Thyroid gland (tissue), 4 donors: ENCODE measurements at regions not wholly inside any gene's neighbourhood (a gene's known extent, or its start where the extent isn't known, plus 50 kb on each side); places are given as distances from the start of the nearest gene placed in this dataset.

Source experiments
- DNase-seq, 2 donors: peaks; one replicate each; pipeline ENCODE4 v3.0.0-alpha.2; 2019
- H3K27ac ChIP-seq, 3 donors: fragments of 200-600 bp; sonication (generic); 1 replicate in 2 of 3; 2 replicates in 1 of 3; pipeline ENCODE4 v1.5.1; 2016 to 2019; ENCODE audit warnings: mild to moderate bottlenecking in 1 of 3, moderate library complexity in 1 of 3
- H3K27me3 ChIP-seq: fragments of 200-600 bp; sonication (generic); one replicate; pipeline ENCODE4 v1.5.1; 2019
- H3K36me3 ChIP-seq, 2 donors: fragments of 200-600 bp; sonication (generic); one replicate each; pipeline ENCODE4 v1.5.1; 2016 to 2019
- H3K4me1 ChIP-seq, 2 donors: fragments of 200-600 bp; sonication (generic); one replicate each; pipeline ENCODE4 v1.5.1; 2017 to 2019
- H3K4me3 ChIP-seq, 3 donors: fragments of 200-600 bp; sonication (generic); replicated peaks in 1 of 3; 1 replicate in 2 of 3; 2 replicates in 1 of 3; pipeline ENCODE4 v1.5.1; 2016; ENCODE audit warnings: mild to moderate bottlenecking in 1 of 3
- H3K9me3 ChIP-seq: fragments of 200-600 bp; sonication (generic); one replicate; pipeline ENCODE4 v1.5.1; 2017
- CTCF ChIP-seq, 6 experiments: fragments of 200-600 bp in 3 of 6; fragments of 450-650 bp in 3 of 6; sonication (generic) in 3 of 6; IDR thresholded peaks; one replicate each; pipeline ENCODE4 v1.5.1; 2016 to 2019; ENCODE audit warnings: antibody characterized with exemption in 6 of 6, mild to moderate bottlenecking in 2 of 6, inconsistent platforms in 1 of 6, moderate library complexity in 1 of 6
- POLR2A ChIP-seq, 2 donors: fragments of 450-650 bp; IDR thresholded peaks; one replicate each; pipeline ENCODE4 v1.6.1; 2017; ENCODE audit warnings: antibody characterized with exemption in 2 of 2, mild to moderate bottlenecking in 2 of 2, moderate library complexity in 1 of 2
- WGBS, 2 donors: methylation state at CpG; one replicate each; pipeline ENCODE4 v1.1.5; 2017; 5-methylcytosine and 5-hydroxymethylcytosine counted together
- intact Hi-C: fragments of 100-400 bp; cut with DNase I; formaldehyde crosslinking; loops from one replicate; pipeline ENCODE4 v1.15.1; 2023

- WGBS, 2 donors: 27 to 30% methylated on average over 5 of the region's 5 CpGs
- H3K36me3 ChIP-seq: no peaks in the 10 kb centered on the region
- TF ChIP-seq CTCF (IDR thresholded peaks at IDR 0.05): no peak
- TF ChIP-seq POLR2A (IDR thresholded peaks at IDR 0.05): no peak
- no peaks in the 10 kb centered on the region for H3K27me3 ChIP-seq
- intact Hi-C loops: no loop called here
- H3K4me3 ChIP-seq: no peak overlapping the region
- H3K9me3 ChIP-seq: no peaks in the 10 kb centered on the region
- DNase-seq: peak; percentile 10 to 47
- H3K4me1 ChIP-seq: peaks cover 17 to 22% of the 10 kb centered on the region in 2 donors
- H3K27ac ChIP-seq: peak overlapping the region; percentile 55 to 67 (median 64)
Observed at GRCh38 chr1:83641206-83641658, 357.7 kb downstream of the TTLL7 start.

- Histone ChIP-seq H3K27me3 (no peaks in the 10 kb centered on the region), H3K27ac (no peak overlapping the region), H3K36me3 (no peaks in the 10 kb centered on the region), H3K9me3 (no peaks in the 10 kb centered on the region), H3K4me3 (no peak overlapping the region), H3K4me1 (peaks cover 17 to 22% of the 10 kb centered on the region in 2 donors)
- TF ChIP-seq POLR2A (IDR thresholded peaks at IDR 0.05): no peak
- TF ChIP-seq CTCF (IDR thresholded peaks at IDR 0.05): peak in 2 of 6 experiments; percentile 22 to 27
- intact Hi-C loops: no loop called here
- 85 to 86% methylated on average over 3 of the region's 3 CpGs for WGBS, 2 donors
- DNase-seq: no peak
Observed at GRCh38 chr1:83639785-83640184, 359.1 kb downstream of the TTLL7 start.

GRCh38 chr1:83637586-83637985, 361.3 kb downstream of the TTLL7 start:
- peaks cover 17 to 22% of the 10 kb centered on the region in 2 donors for H3K4me1 ChIP-seq
- no peaks in the 10 kb centered on the region for H3K36me3 ChIP-seq
- no peak for DNase-seq
- H3K4me3 ChIP-seq: no peak overlapping the region
- no peaks in the 10 kb centered on the region for H3K9me3 ChIP-seq
- TF ChIP-seq POLR2A (IDR thresholded peaks at IDR 0.05): no peak
- no peak for TF ChIP-seq CTCF (IDR thresholded peaks at IDR 0.05)
- no peak overlapping the region for H3K27ac ChIP-seq
- intact Hi-C loops: no loop called here
- no peaks in the 10 kb centered on the region for H3K27me3 ChIP-seq

- H3K36me3 ChIP-seq: no peaks in the 10 kb centered on the region
- 90 to 94% methylated on average over 5 of the region's 5 CpGs for WGBS, 2 donors
- H3K9me3 ChIP-seq: no peaks in the 10 kb centered on the region
- no peaks in the 10 kb centered on the region for H3K27me3 ChIP-seq
- no peak overlapping the region for H3K27ac ChIP-seq
- intact Hi-C loops: no loop called here
- H3K4me3 ChIP-seq: no peak overlapping the region
- DNase-seq: no peak
- H3K4me1 ChIP-seq: peaks cover 17 to 21% of the 10 kb centered on the region in 2 donors
- TF ChIP-seq CTCF (IDR thresholded peaks at IDR 0.05): no peak
- no peak for TF ChIP-seq POLR2A (IDR thresholded peaks at IDR 0.05)
Observed at GRCh38 chr1:83637009-83637408, 361.9 kb downstream of the TTLL7 start.

GRCh38 chr1:83632906-83633305, 366.0 kb downstream of the TTLL7 start:
- intact Hi-C loops: no loop called here
- no peaks in the 10 kb centered on the region for H3K4me1 ChIP-seq
- TF ChIP-seq POLR2A (IDR thresholded peaks at IDR 0.05) (no peak), CTCF (IDR thresholded peaks at IDR 0.05) (no peak)
- H3K9me3 ChIP-seq: no peaks in the 10 kb centered on the region
- H3K27me3 ChIP-seq: no peaks in the 10 kb centered on the region
- H3K27ac ChIP-seq: no peak overlapping the region
- H3K4me3 ChIP-seq: no peak overlapping the region
- no peaks in the 10 kb centered on the region for H3K36me3 ChIP-seq
- no peak for DNase-seq
- whole genome bisulfite sequencing, 2 donors: 94 to 96% methylated on average over 1 of the region's 1 CpG
